Stimulated activated memory B cell treated with anti-CD40 and anti-IgM and Interleukin-4, amounts not matched to agents 10 μg/mL and 1 μg/mL and 100 μg/mL, for 72 hours (primary cell): ENCODE measurements at regions not wholly inside any gene's neighbourhood (a gene's known extent, or its start where the extent isn't known, plus 50 kb on each side); places are given as distances from the start of the nearest gene placed in this dataset.
"Not testable (repeated sequence)": the region's sequence is repeated elsewhere in the genome, so short reads cannot be mapped to it uniquely, and the experiment has no call there.

ENCODE experiments used
- ATAC-seq: fragments of 150-1000 bp; cut with Tn5 transposase; 2 replicates; pipeline ENCODE4 v1.10.0; 2021
- H3K27ac Mint-ChIP-seq: one replicate; pipeline ENCODE4 v1.8.0; 2022; ENCODE audit warnings: mild to moderate bottlenecking, mixed read lengths
- H3K27me3 Mint-ChIP-seq: one replicate; pipeline ENCODE4 v1.8.0; 2022; ENCODE audit warnings: mixed read lengths
- H3K36me3 Mint-ChIP-seq: one replicate; pipeline ENCODE4 v1.8.0; 2022; ENCODE audit warnings: mixed read lengths
- H3K4me1 Mint-ChIP-seq: one replicate; pipeline ENCODE4 v1.8.0; 2022; ENCODE audit warnings: mixed read lengths
- H3K4me3 Mint-ChIP-seq: one replicate; pipeline ENCODE4 v1.8.0; 2022; ENCODE audit warnings: mild to moderate bottlenecking, moderate library complexity, mixed read lengths
- H3K9me3 Mint-ChIP-seq: one replicate; pipeline ENCODE4 v1.8.0; 2022; ENCODE audit warnings: mixed read lengths

DNA sequence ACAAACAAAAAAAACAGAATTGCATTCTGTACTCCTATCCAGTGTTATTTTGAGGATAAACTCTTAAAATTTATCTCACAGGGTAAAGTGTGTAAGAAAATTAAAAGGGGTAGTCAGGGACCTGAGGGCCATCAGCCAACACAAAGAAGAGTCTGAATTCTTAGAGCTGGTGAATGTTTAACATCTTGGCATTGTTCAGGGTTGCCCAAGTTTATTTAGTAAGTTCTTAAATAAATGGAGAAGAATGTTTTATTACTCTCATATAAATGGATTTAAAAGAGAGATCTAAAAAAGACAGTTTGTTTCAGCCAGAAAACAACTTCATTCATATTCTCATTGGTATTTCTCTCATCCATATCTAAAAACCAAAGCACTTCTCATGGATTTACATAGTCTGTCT, 171.7 kb downstream of the LACC1 start:
- Mint-ChIP-seq H3K9me3 (no peaks in the 10 kb centered on the region), H3K36me3 (no peaks in the 10 kb centered on the region), H3K27ac (no peak overlapping the region), H3K4me3 (no peak overlapping the region), H3K4me1 (no peaks in the 10 kb centered on the region), H3K27me3 (peaks cover 44% of the 10 kb centered on the region)
- no peak for ATAC-seq

GRCh38 chr13:44051918-44052675, 172.4 kb downstream of the LACC1 start:
- H3K4me1 Mint-ChIP-seq = no peaks in the 10 kb centered on the region
- H3K4me3 Mint-ChIP-seq = no peak overlapping the region
- H3K27ac Mint-ChIP-seq = no peak overlapping the region
- ATAC-seq = no peak
- H3K27me3 Mint-ChIP-seq = peaks cover 37% of the 10 kb centered on the region
- H3K9me3 Mint-ChIP-seq = no peaks in the 10 kb centered on the region
- no peaks in the 10 kb centered on the region for H3K36me3 Mint-ChIP-seq

GRCh38 chr13:44052780-44053184, 173.1 kb downstream of the LACC1 start:
- no peak overlapping the region for H3K4me3 Mint-ChIP-seq
- H3K27ac Mint-ChIP-seq = no peak overlapping the region
- H3K9me3 Mint-ChIP-seq = no peaks in the 10 kb centered on the region
- H3K27me3 Mint-ChIP-seq = peaks cover 31% of the 10 kb centered on the region
- H3K36me3 Mint-ChIP-seq = no peaks in the 10 kb centered on the region
- no peak for ATAC-seq
- H3K4me1 Mint-ChIP-seq = no peaks in the 10 kb centered on the region

DNA sequence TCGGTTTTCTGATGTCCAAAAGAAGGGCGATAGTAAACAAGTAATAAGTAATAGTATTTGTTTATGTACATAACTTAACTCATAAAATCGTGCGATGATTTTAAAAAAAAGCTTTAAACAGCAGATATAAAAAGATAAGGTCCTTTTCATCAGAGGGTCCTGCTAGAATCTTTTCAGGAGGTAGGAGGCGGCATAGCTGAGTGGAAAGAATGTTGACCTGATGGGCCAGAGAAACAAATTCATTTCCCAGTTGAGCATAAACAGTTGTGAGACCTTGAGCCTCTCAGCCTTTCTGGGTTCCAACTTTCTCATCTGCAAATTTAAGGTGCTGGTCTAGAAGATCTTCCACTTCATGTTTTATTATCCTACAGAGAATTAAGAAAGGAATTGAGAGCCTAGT, 173.5 kb downstream of the LACC1 start:
- no peak overlapping the region for H3K27ac Mint-ChIP-seq

GRCh38 chr13:44054525-44054924, 174.8 kb downstream of the LACC1 start:
- Mint-ChIP-seq H3K4me1 (no peaks in the 10 kb centered on the region), H3K4me3 (no peak overlapping the region), H3K27ac (no peak overlapping the region), H3K27me3 (peaks cover 31% of the 10 kb centered on the region), H3K9me3 (no peaks in the 10 kb centered on the region), H3K36me3 (no peaks in the 10 kb centered on the region)
- ATAC-seq = no peak

More for the DNA sequence above, 173.5 kb downstream of the LACC1 start:
- Mint-ChIP-seq H3K27me3 (peaks cover 31% of the 10 kb centered on the region), H3K36me3 (no peaks in the 10 kb centered on the region), H3K4me1 (no peaks in the 10 kb centered on the region), H3K4me3 (no peak overlapping the region), H3K9me3 (no peaks in the 10 kb centered on the region)
- ATAC-seq = no peak

DNA sequence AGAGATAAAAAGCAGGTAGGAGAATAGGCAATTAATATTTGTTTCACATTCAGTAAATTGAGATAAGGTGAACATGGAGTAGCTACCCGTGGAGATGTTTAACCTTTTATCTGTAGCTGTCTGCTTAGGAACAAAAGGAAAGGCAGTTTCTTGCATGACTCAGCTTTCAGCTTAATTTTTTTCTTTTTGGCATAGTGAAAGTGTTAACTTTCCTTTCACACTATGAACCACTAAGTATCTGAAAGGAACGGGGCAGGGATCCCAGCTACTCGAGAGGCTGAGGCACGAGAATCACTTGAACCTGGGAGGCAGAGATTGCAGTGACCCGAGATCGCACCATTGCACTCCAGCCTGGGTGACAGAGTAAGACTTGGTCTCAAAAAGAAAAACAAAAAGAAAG, 176.0 kb downstream of the LACC1 start:
- H3K4me1 Mint-ChIP-seq, H3K36me3 Mint-ChIP-seq, H3K27ac Mint-ChIP-seq, H3K4me3 Mint-ChIP-seq, ATAC-seq, H3K9me3 Mint-ChIP-seq: not testable (repeated sequence)
- peaks cover 31% of the 10 kb centered on the region for H3K27me3 Mint-ChIP-seq

- Mint-ChIP-seq H3K27ac (no peak overlapping the region), H3K4me1 (no peaks in the 10 kb centered on the region), H3K36me3 (no peaks in the 10 kb centered on the region), H3K27me3 (peaks cover 24% of the 10 kb centered on the region), H3K4me3 (no peak overlapping the region), H3K9me3 (no peaks in the 10 kb centered on the region)
- no peak for ATAC-seq
Measured at GRCh38 chr13:44058067-44058466, 178.4 kb downstream of the LACC1 start.

DNA sequence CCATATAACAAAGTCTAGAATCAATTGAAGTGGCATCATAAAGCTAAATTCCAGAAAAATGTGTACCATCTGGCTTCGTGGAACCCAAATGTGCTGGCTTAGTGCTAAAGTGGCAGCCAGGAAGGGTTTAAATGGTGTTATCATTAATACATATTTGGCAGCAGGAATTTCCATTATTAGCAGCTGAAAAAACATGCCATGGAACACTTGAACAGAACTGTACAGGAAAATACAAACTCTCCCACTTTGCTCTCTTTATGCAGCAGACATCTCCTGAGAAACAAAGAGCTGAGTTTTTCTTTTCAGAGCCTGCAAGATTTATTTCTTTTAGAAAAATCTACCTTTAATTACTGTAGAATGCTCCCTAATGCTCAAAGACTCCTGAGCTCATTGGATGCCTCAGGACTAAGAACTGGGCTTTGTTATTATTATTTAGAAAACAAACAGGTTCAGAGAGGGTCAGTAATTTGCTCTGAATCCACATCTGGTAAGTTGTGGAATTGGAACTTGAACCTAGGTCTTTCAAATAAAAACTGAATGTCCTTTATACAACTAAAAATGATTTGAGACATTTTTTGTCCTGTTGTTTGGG, 179.0 kb downstream of the LACC1 start:
- Mint-ChIP-seq H3K9me3 (no peaks in the 10 kb centered on the region), H3K27me3 (peaks cover 26% of the 10 kb centered on the region), H3K36me3 (no peaks in the 10 kb centered on the region), H3K4me3 (no peak overlapping the region), H3K4me1 (no peaks in the 10 kb centered on the region), H3K27ac (no peak overlapping the region)
- ATAC-seq = no peak

DNA sequence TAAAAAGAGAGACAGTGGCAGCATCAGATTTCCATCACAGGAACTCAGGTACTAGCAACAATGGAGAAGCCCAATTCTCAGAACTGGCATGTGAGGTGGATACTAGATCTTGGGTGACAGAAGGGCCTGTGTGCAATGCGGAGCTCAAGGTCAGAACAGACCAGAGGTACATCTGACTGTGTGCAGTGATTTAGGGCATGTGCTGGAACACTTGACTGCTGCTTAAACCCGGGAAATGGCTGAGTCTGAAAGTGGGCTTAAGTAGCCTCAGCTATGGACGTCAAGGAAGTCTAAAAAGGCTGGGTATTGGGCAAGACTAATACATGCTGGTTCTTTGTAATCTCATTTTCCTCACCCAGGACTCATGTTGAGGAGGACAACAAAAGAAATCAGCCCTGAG, 182.2 kb downstream of the LACC1 start:
- no peak for ATAC-seq
- Mint-ChIP-seq H3K4me1 (no peaks in the 10 kb centered on the region), H3K4me3 (no peak overlapping the region), H3K27ac (no peak overlapping the region), H3K9me3 (no peaks in the 10 kb centered on the region), H3K36me3 (no peaks in the 10 kb centered on the region), H3K27me3 (peaks cover 19% of the 10 kb centered on the region)

DNA sequence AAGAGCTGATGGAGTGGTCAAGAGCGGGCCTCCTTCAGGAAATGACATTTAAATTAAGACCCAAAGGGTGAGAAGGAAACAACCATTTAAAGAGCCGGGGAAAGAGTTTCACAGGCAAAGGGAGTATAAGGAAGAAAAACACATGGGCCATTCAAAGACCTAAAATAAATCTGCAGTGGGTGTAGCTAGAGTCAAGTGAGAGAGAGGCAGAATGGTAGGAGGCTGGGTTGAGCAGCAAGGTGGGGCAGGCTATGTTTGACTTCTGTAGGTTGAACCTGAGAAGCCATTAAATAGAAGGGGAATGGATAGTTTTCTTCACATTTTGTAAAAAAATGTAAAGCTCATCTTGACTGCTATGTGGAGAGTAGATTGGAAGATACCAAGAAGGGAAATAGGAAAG, 183.8 kb downstream of the LACC1 start:
- H3K4me1 Mint-ChIP-seq = no peaks in the 10 kb centered on the region
- peaks cover 25% of the 10 kb centered on the region for H3K27me3 Mint-ChIP-seq
- H3K27ac Mint-ChIP-seq = no peak overlapping the region
- no peaks in the 10 kb centered on the region for H3K9me3 Mint-ChIP-seq
- no peaks in the 10 kb centered on the region for H3K36me3 Mint-ChIP-seq
- H3K4me3 Mint-ChIP-seq = no peak overlapping the region
- no peak for ATAC-seq

- Mint-ChIP-seq H3K4me1 (no peaks in the 10 kb centered on the region), H3K4me3 (no peak overlapping the region), H3K36me3 (no peaks in the 10 kb centered on the region), H3K27ac (no peak overlapping the region), H3K27me3 (peaks cover 30% of the 10 kb centered on the region), H3K9me3 (no peaks in the 10 kb centered on the region)
- ATAC-seq = no peak
Measured at GRCh38 chr13:44063881-44064280, 184.2 kb downstream of the LACC1 start.

DNA sequence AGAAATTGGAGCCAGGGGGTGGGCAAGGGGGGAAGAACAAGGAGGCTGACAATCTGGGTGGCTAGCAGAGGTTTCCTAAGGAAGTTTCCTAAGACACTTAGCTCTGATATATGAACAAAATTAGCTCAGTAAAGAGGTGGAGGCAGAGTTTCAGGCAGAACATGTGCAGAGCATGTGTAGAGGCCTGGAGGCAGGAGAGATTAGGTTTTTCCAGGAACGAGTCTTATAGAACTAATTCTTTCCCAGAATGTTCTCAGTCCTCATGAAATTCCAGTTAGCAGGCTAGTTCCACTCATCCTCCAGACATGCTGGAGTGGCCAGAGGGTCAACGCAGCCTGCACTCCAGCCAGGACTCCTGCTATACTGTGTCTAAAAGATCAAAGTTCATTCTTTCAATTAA, 184.7 kb downstream of the LACC1 start:
- H3K9me3 Mint-ChIP-seq = no peaks in the 10 kb centered on the region
- H3K36me3 Mint-ChIP-seq = no peaks in the 10 kb centered on the region
- peaks cover 34% of the 10 kb centered on the region for H3K27me3 Mint-ChIP-seq
- ATAC-seq = no peak
- H3K4me3 Mint-ChIP-seq = no peak overlapping the region
- no peak overlapping the region for H3K27ac Mint-ChIP-seq
- H3K4me1 Mint-ChIP-seq = no peaks in the 10 kb centered on the region

DNA sequence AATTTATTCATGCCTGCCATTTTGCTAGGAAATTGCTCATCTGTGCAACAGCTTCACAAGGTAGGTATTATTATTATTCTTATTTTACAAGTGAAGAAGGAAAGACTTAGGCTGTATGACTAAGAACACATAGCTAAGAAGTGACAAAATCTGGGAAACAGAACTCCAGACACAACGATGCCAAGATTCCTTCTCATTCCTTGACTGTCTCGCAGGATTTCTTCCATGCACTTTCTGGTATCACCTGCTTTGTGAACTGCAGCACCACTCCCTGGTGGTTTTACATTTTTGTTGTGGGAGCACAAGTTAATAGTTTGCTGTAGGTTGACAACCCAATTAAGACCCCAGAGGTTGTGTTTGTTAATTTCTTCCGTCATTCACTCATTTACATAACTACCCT, 188.5 kb downstream of the LACC1 start:
- Mint-ChIP-seq H3K27ac (no peak overlapping the region), H3K4me1 (no peaks in the 10 kb centered on the region)

GRCh38 chr13:44068737-44069136, 189.0 kb downstream of the LACC1 start:
- Mint-ChIP-seq H3K27me3 (peaks cover 28% of the 10 kb centered on the region), H3K9me3 (peaks cover 5% of the 10 kb centered on the region), H3K27ac (no peak overlapping the region), H3K4me1 (no peaks in the 10 kb centered on the region), H3K4me3 (no peak overlapping the region), H3K36me3 (no peaks in the 10 kb centered on the region)
- no peak for ATAC-seq

More for the DNA sequence above, 188.5 kb downstream of the LACC1 start:
- Mint-ChIP-seq H3K4me3 (no peak overlapping the region), H3K9me3 (peaks cover 5% of the 10 kb centered on the region), H3K36me3 (no peaks in the 10 kb centered on the region), H3K27me3 (peaks cover 34% of the 10 kb centered on the region)
- ATAC-seq = no peak

DNA sequence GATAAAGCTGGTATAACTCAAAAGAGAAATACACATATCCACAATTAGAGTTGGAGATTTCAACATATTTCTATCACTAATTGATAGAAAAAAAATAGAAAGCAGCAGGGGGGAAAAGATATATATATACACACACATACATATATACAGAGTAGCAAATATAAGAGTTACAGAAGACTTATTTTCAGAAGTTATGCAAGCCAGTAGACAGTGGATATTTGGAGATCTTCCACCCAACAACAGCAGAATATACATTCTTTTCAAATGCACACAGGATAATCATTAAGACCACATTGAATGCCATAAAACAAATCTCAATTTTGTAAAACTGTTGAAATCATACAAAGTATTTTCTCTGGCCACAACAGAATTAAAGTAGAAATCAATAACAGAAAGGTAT, 192.8 kb downstream of the LACC1 start:
- Mint-ChIP-seq H3K27ac (no peak overlapping the region), H3K36me3 (no peaks in the 10 kb centered on the region), H3K4me1 (no peaks in the 10 kb centered on the region), H3K27me3 (peaks cover 13% of the 10 kb centered on the region), H3K9me3 (peaks cover 5% of the 10 kb centered on the region), H3K4me3 (no peak overlapping the region)
- no peak for ATAC-seq

GRCh38 chr13:44074611-44075010, 194.9 kb downstream of the LACC1 start:
- ATAC-seq = no peak
- Mint-ChIP-seq H3K27ac (no peak overlapping the region), H3K27me3 (no peaks in the 10 kb centered on the region), H3K4me3 (no peak overlapping the region), H3K36me3 (no peaks in the 10 kb centered on the region), H3K4me1 (no peaks in the 10 kb centered on the region), H3K9me3 (peaks cover 5% of the 10 kb centered on the region)
